HL-60/S4 treated with retinoic acid at 250 ng/mL for 4 days and 3 days (cell line): ENCODE measurements at regions not wholly inside any gene's neighbourhood (a gene's known extent, or its start where the extent isn't known, plus 50 kb on each side); places are given as distances from the start of the nearest gene placed in this dataset.

Source experiments
- in situ Hi-C: fragments of 300-500 bp; cut with MboI; formaldehyde crosslinking; loops from 2 replicates; pipeline ENCODE4 v1.7.0; 2022; ENCODE audit warnings: low sequenced_read_pairs

DNA sequence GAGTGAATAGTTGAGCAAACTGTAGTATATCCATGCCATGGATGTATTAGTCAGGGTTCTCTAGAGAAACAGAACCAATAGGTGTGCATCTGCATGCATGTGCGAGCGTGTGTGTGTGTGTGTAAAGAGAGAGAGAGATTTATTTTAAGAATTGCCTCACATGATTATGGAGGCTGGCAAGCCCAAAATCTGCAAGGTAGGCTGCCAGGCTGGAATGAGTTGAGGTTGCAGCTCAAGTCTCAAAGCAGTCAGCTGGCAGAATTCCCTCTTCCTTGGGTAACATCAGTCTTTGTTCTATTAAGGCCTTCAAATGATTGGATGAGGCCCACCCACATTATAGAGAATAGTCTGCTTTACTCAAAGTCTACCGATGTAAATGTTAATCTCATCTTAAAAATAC is 187.8 kb downstream of the ANAPC1 start:
- in situ Hi-C loops: loop anchor here (25.0 kb wide), 1 partner anchor 884 kb away; no protein-coding TSS in a partner anchor

DNA sequence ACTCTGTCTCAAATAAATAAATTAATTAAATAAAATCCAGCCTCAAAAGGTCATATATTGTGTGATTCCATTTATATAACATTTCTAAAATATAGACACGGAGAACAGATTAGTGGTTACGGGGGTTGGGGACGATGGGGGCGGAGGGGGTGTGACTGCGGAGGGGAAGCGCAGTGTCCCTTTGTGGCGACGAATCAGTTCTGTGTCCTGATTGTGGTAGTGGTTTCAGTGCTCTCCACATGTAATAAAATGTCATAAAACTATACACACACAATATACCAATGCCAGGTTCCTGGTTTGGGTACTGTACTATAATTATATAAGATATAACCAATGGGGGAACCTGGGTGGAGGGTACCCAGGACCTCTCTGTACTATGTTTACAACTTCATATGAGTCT is 186.4 kb downstream of the ANAPC1 start:
- in situ Hi-C loops: loop anchor here (25.0 kb wide), 1 partner anchor 885 kb away; no protein-coding TSS in a partner anchor

GRCh38 chr2:111698089-111698488 is 185.9 kb downstream of the ANAPC1 start:
- in situ Hi-C loops: loop anchor here (25.0 kb wide), 1 partner anchor 886 kb away; no protein-coding TSS in a partner anchor

- in situ Hi-C loops: loop anchor here (25.0 kb wide), 1 partner anchor 887 kb away; no protein-coding TSS in a partner anchor
Observed at GRCh38 chr2:111698743-111699554, 185.0 kb downstream of the ANAPC1 start.

DNA sequence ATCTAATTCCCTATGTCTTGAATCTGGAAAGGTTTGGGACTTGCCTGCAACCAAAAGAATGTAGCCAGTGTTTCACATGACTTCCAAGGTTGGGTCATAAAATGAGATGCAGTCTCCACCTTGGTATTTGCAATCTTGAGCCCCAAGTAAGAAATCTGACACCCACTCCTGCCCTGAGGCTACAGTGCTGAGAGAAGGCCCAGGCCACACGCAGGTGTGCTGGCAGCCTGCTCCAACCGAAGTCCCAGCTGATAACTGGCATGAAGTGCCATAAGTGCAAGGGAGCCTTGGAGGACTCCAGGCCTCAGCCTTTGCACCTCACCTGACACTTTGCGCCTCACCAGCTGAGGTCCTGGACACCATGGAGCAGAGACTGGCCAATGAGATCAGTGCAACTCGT is 182.7 kb downstream of the ANAPC1 start:
- in situ Hi-C loops: loop anchor here (25.0 kb wide), 1 partner anchor 589 kb away; the partner anchor contains the start of gene BCL2L11

GRCh38 chr2:111701798-111702118 is 182.2 kb downstream of the ANAPC1 start:
- in situ Hi-C loops: loop anchor here (25.0 kb wide), 1 partner anchor 589 kb away; the partner anchor contains the start of gene BCL2L11

- in situ Hi-C loops: loop anchor here (25.0 kb wide), 1 partner anchor 590 kb away; the partner anchor contains the start of gene BCL2L11
Observed at GRCh38 chr2:111702119-111702803, 181.7 kb downstream of the ANAPC1 start.

DNA sequence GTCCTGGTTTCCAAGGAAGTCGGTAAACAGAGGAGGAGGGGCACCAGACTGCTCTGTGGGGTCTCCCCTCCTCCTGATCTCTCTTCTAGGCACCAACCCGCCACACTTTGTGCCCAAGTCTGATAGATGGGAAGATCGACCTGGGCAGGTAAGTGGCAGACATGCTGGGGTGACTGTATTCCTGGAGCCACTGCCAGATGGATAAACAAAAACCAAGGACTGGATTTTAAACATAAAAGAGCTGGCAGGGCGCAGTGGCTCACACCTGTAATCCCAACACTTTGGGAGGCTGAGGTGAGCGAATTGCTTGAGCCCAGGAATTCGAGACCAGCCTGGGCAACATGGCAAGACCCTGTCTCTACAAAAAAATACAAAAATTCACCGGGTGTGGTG is 181.2 kb downstream of the ANAPC1 start:
- in situ Hi-C loops: loop anchor here (25.0 kb wide), 1 partner anchor 590 kb away; the partner anchor contains the start of gene BCL2L11

- in situ Hi-C loops: loop anchor here (25.0 kb wide), 1 partner anchor 591 kb away; the partner anchor contains the start of gene BCL2L11
Observed at GRCh38 chr2:111703759-111704158, 180.2 kb downstream of the ANAPC1 start.

GRCh38 chr2:111704246-111704645 is 179.7 kb downstream of the ANAPC1 start:
- in situ Hi-C loops: loop anchor here (25.0 kb wide), 1 partner anchor 592 kb away; the partner anchor contains the start of gene BCL2L11

DNA sequence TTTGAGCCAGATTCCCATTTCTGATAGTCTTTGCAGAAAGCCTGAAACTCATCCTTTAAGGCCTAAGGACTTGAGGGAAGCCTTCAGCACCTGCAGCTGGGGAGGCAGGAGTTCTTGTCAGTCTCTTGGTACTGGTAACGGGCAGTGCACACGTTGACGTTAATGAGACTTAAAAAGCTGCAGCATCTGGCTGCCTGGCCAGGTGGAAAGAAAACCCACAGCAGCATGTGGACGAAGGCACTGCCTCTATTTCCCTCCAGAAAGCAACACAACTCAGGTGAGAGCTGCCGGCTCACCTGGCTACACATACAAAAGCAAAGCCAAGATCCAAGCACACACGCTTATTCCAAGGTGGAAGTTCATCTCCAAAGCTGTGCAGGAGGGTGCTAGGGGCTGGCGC is 178.8 kb downstream of the ANAPC1 start:
- in situ Hi-C loops: loop anchor here (25.0 kb wide), 1 partner anchor 593 kb away; the partner anchor contains the start of gene BCL2L11

- in situ Hi-C loops: loop anchor here (25.0 kb wide), 1 partner anchor 594 kb away; the partner anchor contains the start of gene BCL2L11
Observed at GRCh38 chr2:111705711-111706336, 178.2 kb downstream of the ANAPC1 start.

GRCh38 chr2:111706481-111707001 is 177.5 kb downstream of the ANAPC1 start:
- in situ Hi-C loops: loop anchor here (25.0 kb wide), 1 partner anchor 594 kb away; the partner anchor contains the start of gene BCL2L11

DNA sequence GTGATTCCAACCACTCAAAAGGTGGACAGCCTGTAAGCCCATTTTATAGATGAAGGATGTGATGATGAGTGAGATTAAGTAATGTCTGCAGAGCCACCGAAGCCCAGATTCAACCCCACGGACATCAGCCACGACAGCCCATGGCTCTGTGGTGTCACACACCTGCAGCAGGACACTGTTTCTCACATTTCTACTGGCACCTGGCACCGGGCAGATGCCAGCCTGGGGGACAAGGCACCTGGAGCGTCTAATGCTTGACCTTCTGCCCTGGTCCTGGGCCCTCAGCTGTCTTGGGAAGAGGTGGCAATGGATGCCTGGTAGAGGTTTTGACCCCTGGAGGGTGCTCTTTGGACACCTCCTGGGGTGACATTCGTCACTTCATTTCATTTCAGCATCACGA is 176.3 kb downstream of the ANAPC1 start:
- in situ Hi-C loops: loop anchor here (25.0 kb wide), 1 partner anchor 595 kb away; the partner anchor contains the start of gene BCL2L11

- in situ Hi-C loops: loop anchor here (25.0 kb wide), 1 partner anchor 596 kb away; the partner anchor contains the start of gene BCL2L11
Observed at GRCh38 chr2:111708476-111709180, 175.4 kb downstream of the ANAPC1 start.

DNA sequence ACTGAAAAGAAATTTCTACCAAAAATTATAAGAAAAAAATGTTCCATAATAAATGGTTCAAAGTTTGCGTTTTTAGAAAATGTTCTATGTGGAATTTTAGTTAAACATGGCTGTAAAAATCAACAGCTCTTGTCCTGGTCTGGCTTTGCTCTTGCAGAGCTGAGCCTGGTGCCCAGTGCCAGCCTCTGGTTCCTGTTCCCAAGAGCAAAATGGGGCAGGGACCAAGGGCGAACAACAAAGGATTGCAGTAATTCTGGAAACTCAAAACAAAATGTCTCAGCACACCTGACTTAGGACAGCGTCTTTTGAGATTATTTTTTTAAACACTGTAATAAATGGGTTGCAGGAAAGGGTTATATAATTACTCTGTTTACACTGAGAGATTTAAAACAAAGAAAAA is 174.7 kb downstream of the ANAPC1 start:
- in situ Hi-C loops: loop anchor here (25.0 kb wide), 1 partner anchor 597 kb away; the partner anchor contains the start of gene BCL2L11

GRCh38 chr2:111710085-111710484 is 173.9 kb downstream of the ANAPC1 start:
- in situ Hi-C loops: loop anchor here (25.0 kb wide), 1 partner anchor 598 kb away; the partner anchor contains the start of gene BCL2L11

- in situ Hi-C loops: loop anchor here (25.0 kb wide), 1 partner anchor 598 kb away; the partner anchor contains the start of gene BCL2L11
Observed at GRCh38 chr2:111710613-111711012, 173.4 kb downstream of the ANAPC1 start.

DNA sequence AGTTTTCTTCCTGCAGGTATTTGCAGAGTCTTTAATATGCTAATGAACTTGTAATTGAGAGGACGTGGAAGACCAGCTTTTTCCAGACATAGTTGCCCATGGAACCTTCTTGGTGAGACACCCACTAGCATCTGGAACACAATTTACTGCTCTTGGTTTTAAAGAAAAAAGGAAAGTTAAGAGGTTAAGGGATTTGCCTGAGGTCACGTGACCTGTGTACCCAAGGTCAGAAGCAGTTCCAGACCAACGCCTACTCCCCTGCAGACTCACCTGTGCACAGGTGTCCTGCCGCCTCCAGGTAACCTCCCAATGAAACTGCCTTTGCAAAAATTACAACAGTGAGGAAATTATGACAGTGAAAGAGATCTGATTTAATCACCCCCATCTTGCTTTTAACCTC is 172.7 kb downstream of the ANAPC1 start:
- in situ Hi-C loops: loop anchor here (25.0 kb wide), 1 partner anchor 599 kb away; the partner anchor contains the start of gene BCL2L11
